ENCODE measurements at regions not wholly inside any gene's neighbourhood (a gene's known extent, or its start where the extent isn't known, plus 50 kb on each side); places are given as distances from the start of the nearest gene placed in this dataset.

DNA sequence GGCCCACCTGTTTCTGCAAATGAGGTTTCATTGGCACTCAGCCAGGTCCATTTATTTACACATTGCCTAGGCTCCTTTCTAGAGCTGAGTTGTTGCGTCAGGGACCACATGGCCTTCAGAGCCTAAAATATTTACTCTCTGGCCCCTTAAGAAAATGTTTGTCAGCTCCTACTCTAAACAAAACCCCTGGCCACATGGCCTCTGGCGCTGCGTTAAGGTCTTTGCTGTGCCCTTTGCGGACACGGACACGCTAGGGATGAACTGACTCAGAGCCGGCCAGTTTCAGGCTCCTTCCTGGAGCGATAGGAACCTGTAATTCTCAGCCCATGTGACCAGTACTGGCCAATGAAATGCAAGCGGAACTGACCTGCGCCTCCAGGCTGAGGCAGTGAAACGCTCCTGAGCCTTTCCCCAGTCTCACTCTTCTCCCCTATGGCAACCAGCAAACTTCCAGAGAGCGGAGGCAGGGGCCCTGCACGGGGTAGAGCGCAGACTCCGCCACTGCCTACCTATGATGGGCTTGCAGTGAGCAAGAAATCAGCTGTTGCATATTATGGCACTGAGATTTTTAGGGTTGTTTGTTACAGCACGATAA lies 160.3 kb downstream of the ETS2 start:
- no peaks in the 10 kb centered on the region for H3K9me3 Mint-ChIP-seq
- ATAC-seq (ENCODE audit: poor library complexity), result no peak
- no peaks in the 10 kb centered on the region for H3K27me3 Mint-ChIP-seq
- POLR2A ChIA-PET, result no interaction called here
- CTCF ChIA-PET, result no interaction called here
- H3K36me3 Mint-ChIP-seq (ENCODE audit: low read depth), result no peaks in the 10 kb centered on the region
- intact Hi-C loops (cut with DNase I, micrococcal nuclease), result no loop called here
- no peak overlapping the region for H3K4me3 ChIP-seq (ENCODE audit: low read length)
- no peak overlapping the region for H3K27ac Mint-ChIP-seq
- DNase-seq, result no peak
- H3K9me3 ChIP-seq (ENCODE audit: control insufficient read depth in 1 of 2, insufficient read depth in 1 of 2, low read length in 2 of 2), result peaks cover 0 to 12% of the 10 kb centered on the region in 2 experiments
- H3K4me1 Mint-ChIP-seq (ENCODE audit: low read depth), result no peaks in the 10 kb centered on the region
- no peak overlapping the region for H3K4me3 Mint-ChIP-seq
- H3K36me3 ChIP-seq (ENCODE audit: insufficient read depth, low read length), result no peaks in the 10 kb centered on the region
- TF ChIP-seq, protein P1, sequence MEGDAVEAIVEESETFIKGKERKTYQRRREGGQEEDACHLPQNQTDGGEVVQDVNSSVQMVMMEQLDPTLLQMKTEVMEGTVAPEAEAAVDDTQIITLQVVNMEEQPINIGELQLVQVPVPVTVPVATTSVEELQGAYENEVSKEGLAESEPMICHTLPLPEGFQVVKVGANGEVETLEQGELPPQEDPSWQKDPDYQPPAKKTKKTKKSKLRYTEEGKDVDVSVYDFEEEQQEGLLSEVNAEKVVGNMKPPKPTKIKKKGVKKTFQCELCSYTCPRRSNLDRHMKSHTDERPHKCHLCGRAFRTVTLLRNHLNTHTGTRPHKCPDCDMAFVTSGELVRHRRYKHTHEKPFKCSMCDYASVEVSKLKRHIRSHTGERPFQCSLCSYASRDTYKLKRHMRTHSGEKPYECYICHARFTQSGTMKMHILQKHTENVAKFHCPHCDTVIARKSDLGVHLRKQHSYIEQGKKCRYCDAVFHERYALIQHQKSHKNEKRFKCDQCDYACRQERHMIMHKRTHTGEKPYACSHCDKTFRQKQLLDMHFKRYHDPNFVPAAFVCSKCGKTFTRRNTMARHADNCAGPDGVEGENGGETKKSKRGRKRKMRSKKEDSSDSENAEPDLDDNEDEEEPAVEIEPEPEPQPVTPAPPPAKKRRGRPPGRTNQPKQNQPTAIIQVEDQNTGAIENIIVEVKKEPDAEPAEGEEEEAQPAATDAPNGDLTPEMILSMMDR (IDR thresholded peaks at IDR 0.05), result no peak
- H3K4me1 ChIP-seq (ENCODE audit: insufficient read depth, low read length), result no peaks in the 10 kb centered on the region
- H3K27me3 ChIP-seq (ENCODE audit: control insufficient read depth in 1 of 2, insufficient read depth in 2 of 2, low read length in 2 of 2), result no peaks in the 10 kb centered on the region
- H3K27ac ChIP-seq (ENCODE audit: low read depth in 1 of 2, low read length in 2 of 2), result no peak overlapping the region

DNA sequence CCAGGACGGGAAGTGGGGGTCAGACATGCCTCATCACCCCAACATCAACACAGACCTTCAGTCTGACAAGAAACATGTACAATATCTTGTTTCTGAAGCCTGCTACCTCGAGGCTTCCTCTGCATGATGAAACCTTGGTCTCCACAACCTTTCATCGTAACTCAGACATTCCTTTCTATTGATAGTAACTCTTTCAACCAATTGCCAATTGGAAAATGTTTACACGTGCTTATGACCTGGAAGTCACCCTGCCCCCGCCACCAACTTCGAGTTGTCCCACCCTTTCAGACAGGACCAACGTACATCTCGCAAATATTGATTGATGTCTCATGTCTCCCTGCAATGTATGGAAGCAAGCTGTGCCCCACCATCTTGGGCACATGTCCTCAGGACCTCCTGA lies 159.5 kb downstream of the ETS2 start:
- ChIA-PET CTCF (no interaction called here), POLR2A (no interaction called here)
- no peaks in the 10 kb centered on the region for H3K27me3 Mint-ChIP-seq
- no peaks in the 10 kb centered on the region for H3K4me1 Mint-ChIP-seq (ENCODE audit: low read depth)
- Histone ChIP-seq H3K4me3 (ENCODE audit: low read length) (no peak overlapping the region), H3K9me3 (ENCODE audit: control insufficient read depth in 1 of 2, insufficient read depth in 1 of 2, low read length in 2 of 2) (peaks cover 0 to 12% of the 10 kb centered on the region in 2 experiments), H3K4me1 (ENCODE audit: insufficient read depth, low read length) (no peaks in the 10 kb centered on the region), H3K36me3 (ENCODE audit: insufficient read depth, low read length) (no peaks in the 10 kb centered on the region), H3K27me3 (ENCODE audit: control insufficient read depth in 1 of 2, insufficient read depth in 2 of 2, low read length in 2 of 2) (no peaks in the 10 kb centered on the region), H3K27ac (ENCODE audit: low read depth in 1 of 2, low read length in 2 of 2) (no peak overlapping the region)
- no peaks in the 10 kb centered on the region for H3K9me3 Mint-ChIP-seq
- intact Hi-C loops (cut with DNase I, micrococcal nuclease), result no loop called here
- no peak for DNase-seq
- no peak overlapping the region for H3K4me3 Mint-ChIP-seq
- no peak for ATAC-seq (ENCODE audit: poor library complexity)
- H3K36me3 Mint-ChIP-seq (ENCODE audit: low read depth), result no peaks in the 10 kb centered on the region
- TF ChIP-seq, protein P1 (IDR thresholded peaks at IDR 0.05), result no peak
- no peak overlapping the region for H3K27ac Mint-ChIP-seq

DNA sequence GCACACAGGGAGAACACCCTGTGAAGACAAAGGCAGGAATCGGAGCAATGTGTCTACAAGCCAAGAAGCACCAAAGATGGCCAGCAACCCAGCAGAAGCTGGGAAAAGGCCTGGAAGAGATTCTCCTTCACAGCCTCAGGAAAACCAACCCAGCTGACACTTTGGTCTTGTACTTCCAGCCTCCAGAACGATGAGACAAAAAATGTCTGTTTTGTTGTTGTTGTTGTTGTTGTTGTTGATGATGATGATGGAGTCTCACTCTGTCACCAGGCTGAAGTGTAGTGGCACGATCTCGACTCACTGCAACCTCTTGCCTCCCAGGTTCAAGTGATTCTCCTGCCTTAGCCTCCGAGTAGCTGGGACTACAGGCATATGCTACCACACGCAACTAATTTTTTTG lies 157.3 kb downstream of the ETS2 start:
- Mint-ChIP-seq H3K27ac (no peak overlapping the region), H3K36me3 (ENCODE audit: low read depth) (no peaks in the 10 kb centered on the region), H3K9me3 (no peaks in the 10 kb centered on the region), H3K4me1 (ENCODE audit: low read depth) (no peaks in the 10 kb centered on the region), H3K4me3 (no peak overlapping the region), H3K27me3 (no peaks in the 10 kb centered on the region)
- TF ChIP-seq, protein P1 (IDR thresholded peaks at IDR 0.05), result no peak
- DNase-seq, result no peak
- Histone ChIP-seq H3K27ac (ENCODE audit: low read depth in 1 of 2, low read length in 2 of 2) (no peak overlapping the region), H3K27me3 (ENCODE audit: control insufficient read depth in 1 of 2, insufficient read depth in 2 of 2, low read length in 2 of 2) (no peaks in the 10 kb centered on the region), H3K4me3 (ENCODE audit: low read length) (no peak overlapping the region), H3K4me1 (ENCODE audit: insufficient read depth, low read length) (no peaks in the 10 kb centered on the region), H3K36me3 (ENCODE audit: insufficient read depth, low read length) (no peaks in the 10 kb centered on the region), H3K9me3 (ENCODE audit: control insufficient read depth in 1 of 2, insufficient read depth in 1 of 2, low read length in 2 of 2) (peaks cover 0 to 12% of the 10 kb centered on the region in 2 experiments)
- ChIA-PET CTCF (no interaction called here), POLR2A (no interaction called here)
- ATAC-seq (ENCODE audit: poor library complexity), result no peak
- intact Hi-C loops (cut with DNase I, micrococcal nuclease), result no loop called here

Measured in CD4-positive, alpha-beta T cell (primary cell).